Stimulated activated CD4-positive, alpha-beta T cell treated with anti-CD3 and anti-CD28 coated beads, Interleukin-2, amount 100 ng/mL, for 48 hours (primary cell): ENCODE measurements at regions not wholly inside any gene's neighbourhood (a gene's known extent, or its start where the extent isn't known, plus 50 kb on each side); places are given as distances from the start of the nearest gene placed in this dataset.

Source experiments
- DNase-seq, 2 donors: peaks; one replicate each; pipeline ENCODE4 v3.0.0-alpha.2; 2020

DNA sequence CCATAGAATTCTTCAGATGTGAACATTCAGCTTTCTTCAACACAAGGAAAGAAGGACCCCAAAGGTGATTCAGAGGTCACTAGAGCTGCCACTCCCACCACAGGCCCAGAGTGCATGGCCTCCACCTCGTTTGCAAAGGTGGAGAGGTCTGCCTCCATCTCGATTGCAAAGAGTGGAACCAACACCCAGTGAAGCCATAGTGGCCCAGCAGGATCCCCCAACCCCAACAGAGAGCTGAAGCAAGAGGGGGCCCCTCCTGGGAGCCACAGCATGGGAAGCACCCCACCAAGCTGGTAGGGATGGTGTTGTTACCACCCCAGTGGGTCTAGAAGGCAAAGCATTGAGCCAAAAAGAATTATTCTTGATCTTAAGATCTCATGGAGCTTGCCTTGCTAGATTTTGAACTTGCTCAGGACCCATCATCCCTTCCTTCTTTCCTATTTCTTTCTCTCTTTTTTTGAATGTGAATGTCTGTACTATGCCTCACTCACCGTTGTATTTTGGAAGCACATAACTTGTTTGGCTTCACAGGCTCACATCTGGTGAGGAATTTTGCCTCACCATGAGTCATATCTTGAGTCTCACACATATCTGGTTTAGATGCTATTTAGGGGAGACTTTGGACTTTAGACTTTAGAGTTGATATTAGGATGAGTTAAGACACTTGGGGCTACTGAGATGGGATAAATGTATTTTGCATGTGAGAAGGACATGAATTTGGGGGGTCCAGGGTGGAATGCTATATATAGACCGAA, 119.2 kb downstream of the ANKRD60 start:
- DNase-seq: no peak

DNA sequence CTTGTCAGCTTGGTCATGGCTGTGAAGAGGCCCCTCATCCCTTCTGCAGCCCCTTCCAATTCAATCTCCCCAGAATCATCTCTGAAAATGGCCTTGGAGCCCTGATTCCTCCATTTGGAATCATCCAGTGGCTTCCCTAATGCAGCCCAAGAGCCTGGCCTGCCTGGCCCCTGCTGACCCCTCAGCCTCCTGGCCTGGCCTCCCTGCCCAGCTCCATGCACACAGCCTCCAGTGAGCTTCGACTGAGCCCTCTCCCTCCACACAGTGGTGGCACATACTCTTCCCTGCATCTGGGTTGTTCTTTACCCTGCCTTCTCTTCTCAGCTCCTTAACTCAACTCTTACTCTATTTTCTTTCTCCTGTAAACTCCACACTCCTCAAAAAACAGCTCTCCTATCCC, 120.9 kb downstream of the ANKRD60 start:
- no peak for DNase-seq

DNA sequence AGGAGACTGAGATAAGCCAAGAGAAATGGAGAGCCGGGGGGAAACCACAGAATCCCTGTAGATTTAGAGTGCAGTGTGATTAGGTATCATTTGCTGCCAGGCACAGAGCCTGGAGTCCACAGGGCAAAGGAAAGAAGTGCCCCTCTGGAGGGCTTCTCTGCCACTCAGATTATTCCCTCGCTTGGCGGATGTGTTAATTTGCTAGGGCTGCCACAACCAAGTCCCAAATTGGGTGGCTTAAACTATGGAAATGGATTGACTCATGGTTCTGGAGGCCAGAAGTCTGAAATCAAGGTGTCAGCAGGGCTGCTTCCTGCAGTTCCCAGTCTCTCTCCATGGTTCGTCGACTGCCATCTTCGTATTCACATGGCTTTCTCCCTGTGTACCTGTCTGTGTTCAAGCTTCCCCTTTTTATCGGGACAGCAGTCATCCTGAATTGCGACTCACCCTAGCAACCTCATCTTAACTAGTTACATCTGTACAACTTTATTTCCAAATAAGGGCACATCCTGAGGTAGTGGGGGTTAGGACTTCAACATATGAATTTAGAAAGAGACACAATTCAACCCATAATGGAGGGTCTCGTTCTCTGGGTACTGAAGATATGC, 122.2 kb downstream of the ANKRD60 start:
- no peak for DNase-seq

DNA sequence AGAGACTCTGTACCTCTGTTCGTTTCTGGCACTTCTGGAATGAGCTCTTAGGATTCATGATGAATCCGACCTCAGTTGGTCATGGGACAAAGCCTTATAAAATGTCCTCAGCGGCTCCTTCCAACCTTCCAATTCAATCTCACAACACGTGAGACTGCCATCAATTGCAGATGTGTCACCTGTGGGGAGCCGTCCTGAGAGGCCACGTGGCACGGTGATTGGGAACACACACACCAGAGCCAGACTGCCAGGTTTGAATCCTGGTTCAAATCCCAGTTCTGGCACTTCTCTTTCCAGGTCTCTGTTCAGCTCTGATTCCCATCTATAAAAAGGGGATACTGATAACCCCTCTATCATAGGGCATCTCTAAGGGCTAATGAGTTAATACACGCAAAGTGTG, 124.5 kb downstream of the ANKRD60 start:
- no peak for DNase-seq

DNA sequence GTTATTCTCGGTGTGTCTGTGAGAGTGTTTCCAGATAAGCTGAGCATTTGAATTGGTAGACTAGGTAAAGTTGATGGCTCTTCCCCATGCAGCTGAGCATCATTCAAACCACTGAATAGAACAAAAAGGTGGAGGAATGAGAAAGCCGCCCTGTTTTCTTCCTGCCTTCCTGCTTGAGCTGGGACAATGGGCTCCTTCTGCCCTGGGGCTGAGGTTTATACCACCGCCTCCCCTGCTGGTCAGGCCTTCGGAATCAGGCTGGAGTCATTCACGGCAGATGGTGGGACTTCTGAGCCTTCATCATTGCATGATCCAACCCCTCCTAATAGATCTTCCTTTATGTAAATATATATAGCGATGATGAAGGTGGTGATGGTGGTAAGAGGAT, 124.9 kb downstream of the ANKRD60 start:
- DNase-seq: no peak

DNA sequence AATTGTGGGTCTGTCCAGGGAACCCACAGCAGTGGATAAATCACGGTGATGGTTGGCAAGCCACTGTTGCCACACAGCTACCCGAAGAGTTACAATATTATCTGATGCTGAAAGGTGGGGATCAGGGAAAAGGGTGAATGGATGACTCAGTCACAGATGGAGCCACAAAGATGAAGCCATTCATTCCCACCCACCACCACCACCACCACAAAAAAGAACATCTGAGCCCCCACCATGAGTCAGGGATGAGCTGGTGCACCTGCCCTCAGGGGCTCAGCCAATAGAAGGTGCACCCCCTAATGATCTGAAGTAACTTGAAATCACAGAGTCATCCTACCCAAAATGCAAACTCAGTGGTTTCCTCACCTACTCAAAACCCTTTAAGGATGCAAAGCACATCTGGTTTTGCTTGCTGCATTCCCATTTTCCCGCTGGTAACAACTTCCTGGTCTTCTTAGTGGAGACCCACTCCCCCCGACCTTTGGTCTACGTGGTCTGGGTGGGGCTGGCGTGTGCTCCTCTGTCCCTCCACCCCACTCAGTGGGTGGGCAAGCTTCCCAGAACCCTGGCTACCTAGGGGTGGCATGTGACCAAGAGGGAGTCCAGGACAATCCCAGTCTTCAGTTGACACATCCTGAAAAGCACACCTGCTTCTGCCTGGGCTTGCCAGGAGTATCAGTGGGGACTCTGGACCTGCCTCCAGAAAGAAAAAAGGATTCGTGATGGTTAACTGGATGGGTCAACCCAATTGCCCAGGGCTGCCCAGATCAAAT, 125.5 kb downstream of the ANKRD60 start:
- DNase-seq: peak; percentile 9 to 13

DNA sequence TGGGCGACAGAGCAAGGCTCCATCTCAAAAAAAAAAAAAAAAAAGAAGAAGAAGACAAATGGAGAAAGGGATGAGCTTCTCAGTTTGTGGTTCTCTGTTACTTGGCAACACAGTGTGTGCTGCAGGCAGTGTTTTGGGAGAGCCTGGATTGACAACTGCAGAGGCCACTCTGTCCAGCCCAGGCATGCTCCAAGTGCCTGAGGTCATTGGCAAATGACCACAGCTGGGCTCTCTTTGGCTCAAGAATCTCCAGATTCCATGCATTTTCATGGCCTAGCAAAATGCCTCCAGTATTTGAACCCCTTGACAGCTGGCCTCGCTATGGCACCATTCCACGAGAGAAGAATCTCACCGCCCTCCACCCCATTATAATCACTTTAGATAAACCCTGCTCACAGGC, 126.2 kb downstream of the ANKRD60 start:
- DNase-seq: no peak

DNA sequence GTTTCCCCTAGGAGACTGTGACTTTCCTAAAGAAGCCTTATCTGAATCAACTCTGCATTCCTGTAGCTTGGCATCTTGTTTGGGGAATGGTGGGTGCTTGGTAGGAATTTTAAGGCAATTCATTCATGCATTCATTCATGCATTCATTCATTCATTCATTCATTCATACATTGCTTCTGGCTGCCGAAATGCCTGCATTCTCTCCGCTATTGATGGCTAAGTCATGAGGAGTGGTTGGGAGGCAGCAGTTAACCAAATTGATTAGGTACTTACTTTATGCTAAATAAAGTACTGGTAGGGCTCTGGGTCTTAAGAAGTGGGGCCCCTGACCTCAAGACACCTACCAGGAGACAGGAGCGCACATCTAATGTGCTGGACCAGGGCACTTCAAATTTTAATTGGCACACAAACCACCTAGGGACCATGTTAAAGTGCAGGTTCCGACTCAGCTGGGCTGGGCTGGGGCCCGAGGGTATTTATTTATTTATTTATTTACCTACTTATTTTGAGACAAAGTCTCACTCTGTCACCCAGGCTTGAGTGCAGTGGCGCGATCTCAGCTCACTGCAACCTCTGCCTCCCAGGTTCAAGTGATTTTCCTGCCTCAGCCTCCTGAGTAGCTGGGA, 127.6 kb downstream of the ANKRD60 start:
- no peak for DNase-seq

DNA sequence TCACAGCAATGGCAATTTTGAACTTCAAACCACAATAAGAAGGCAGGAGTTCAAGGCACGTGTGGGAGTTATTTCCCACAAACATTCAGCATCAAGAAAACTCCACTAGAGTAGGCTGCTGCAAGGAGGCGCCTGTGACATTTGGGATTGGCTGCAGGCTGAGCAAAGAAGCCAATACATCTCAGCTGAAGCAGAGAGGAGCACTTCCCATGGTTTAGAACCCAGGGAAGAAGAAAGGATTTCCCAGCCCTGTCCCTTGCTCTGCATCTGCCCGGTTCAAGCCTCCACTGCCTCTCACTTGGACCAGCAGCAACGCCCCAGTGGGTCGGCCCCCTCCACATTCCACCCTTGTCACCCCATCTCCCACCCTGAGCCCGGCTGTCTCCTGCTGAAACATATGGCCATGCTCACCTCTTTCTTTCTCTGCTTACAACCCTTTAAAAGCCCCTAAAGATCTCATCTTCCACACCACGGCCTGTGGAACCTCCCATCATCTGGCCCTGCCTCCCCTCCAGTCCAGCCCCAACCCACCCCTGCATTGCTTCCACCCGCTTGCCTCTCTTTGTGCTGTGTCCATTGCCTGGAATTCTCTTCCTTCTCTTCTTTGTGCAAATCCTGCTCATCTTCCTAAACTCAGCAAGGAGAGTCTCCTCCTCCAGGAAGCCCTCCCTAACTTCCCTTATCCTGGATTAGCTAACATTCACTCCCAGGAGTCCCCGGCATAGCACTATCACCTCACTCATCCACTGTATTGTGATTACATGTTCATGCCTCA, 128.3 kb downstream of the ANKRD60 start:
- no peak for DNase-seq

DNA sequence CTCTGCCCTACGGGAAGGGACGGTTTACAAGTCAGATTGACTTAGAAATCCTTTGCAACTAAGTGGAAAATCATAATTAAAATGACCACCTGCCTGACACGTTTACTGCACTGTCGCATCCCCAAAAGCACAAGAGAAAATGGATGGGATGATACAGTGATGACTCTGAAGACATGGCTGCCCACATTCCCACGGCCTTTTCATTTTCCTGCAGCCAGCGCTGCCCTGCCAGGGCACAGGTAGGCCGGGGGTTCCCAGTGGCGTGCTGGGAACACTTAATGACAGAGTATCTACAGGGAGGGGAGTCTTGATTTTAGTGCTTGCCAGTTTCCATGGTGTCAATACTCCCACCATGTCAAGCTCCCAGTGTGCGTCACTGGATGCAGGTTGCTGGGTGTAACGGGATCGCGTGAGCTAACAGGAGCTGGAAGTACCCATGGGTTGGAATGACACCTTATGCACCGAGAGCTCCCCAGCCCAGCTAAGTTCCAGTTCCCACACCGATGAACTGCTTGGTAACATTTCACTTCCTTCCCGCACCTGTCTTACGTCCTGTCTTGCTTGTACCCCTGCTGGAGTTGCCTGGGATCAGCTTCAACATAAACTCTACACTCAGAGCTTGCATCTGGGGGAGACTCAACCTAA, 129.0 kb downstream of the ANKRD60 start:
- no peak for DNase-seq

DNA sequence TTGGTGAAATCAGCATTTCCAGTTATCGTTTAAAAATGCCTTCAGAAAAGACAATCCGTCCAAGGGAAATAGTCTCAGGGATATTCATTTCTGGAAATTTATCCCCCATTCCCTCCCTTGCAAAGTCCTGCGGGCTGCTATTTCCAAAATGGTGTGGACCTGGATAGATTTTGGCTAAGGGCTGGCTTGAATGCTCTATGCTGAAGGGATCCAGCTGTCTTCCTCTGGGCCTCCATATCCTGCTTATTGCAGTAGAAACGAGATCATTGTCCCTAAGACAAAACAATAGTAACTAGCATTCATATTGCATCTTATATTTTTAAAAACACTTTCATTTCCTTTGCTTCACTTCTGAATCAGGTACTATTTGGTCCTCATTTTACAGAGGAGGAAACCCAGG, 129.9 kb downstream of the ANKRD60 start:
- no peak for DNase-seq

DNA sequence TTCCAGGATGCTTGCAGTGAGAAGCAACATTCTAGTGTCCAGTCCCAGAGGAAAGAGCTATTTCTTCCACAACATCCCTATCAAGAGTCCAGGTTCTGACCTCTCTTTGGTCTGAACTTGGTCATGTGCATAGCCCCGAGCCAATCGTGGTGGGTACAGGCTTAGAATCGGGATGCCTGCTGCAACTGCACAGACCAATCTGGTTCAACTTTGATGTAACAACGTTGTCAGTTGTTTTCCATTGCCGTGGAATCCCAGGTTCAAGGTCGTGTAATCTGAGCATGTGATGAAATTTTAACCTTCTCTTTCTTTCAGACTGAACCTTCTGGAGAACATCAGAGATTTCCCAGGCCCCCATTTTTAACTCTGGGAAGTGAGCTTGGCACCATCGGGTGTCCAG, 130.5 kb downstream of the ANKRD60 start:
- no peak for DNase-seq

DNA sequence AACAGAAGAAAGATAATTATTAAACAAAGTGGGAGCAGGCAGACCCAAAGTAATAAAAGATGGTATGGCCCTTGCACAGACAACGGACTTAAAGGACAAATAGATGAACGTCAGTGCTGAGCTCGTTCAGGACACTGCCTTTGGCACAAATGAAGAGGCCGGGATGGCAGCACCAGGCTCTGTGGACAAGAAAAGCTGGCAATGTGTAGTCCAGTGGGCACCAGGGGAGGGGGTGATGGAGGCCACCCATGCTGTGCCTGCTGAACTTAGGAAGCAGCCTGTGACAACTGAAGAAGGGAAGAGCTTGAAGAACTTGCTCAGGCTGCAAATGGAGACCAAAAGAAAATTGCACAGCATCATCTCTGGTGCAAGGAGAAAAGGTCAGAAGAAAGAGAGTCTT, 131.0 kb downstream of the ANKRD60 start:
- no peak for DNase-seq

DNA sequence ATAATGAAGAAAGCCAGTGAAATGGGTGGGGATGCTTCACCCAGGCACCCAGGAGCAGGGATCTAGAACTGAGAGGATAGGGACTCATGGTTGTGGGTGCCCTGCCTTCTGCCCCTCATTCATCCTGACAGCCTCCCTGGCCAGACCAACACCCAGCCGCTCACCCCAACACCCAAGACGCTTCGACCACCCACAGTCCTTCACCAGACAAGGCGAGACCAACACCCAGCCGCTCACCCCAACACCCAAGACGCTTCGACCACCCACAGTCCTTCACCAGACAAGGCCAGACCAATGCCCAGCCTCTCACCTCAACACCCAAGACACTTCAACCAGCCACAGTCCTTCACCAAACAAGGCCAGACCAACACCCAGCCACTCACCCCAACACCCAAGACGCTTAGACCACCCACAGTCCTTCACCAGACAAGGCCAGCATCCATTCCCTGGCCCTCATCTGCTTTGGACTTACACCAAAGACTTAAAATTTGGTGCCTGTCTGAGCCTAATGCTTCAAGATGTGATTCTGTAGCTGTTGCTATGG, 131.5 kb downstream of the ANKRD60 start:
- DNase-seq: no peak

DNA sequence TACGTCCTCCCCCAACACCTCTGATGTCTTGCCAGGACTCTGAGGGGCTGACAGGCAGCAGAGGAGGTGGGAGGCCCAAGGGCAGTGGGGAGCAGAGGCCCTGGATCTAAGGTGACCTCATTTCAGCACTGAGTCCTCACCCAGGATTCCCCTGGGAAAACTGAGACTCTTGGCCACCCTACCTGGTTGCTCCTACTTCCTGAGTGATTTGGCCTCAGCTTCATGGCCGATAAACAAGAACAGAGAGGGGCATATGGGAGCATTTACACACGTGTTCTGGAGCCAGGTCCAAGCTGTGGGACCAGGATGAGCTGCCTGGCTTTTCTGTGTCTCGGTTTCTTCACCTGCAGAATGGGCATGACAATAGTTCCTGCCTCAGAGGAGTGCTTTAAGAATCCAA, 133.8 kb downstream of the ANKRD60 start:
- DNase-seq: no peak

DNA sequence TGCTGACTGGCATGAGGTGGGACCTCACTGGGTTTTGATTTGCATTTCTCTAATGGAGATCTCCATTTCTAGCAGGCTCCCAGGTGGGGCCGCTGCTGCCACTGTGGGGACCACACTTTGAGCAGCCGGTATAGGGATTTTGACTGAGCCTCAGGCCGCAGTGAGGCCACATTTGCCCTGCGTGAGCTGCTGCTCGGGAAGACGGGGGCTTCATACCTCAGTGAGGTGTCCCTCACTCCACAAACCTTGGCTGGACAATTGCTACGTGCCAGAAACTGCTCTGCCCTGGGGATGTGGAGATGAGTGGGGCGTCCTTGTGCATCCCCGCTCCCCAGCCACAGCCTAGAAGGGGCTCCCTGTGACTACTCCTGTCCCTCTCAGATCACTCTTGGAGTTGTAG, 134.3 kb downstream of the ANKRD60 start:
- no peak for DNase-seq

DNA sequence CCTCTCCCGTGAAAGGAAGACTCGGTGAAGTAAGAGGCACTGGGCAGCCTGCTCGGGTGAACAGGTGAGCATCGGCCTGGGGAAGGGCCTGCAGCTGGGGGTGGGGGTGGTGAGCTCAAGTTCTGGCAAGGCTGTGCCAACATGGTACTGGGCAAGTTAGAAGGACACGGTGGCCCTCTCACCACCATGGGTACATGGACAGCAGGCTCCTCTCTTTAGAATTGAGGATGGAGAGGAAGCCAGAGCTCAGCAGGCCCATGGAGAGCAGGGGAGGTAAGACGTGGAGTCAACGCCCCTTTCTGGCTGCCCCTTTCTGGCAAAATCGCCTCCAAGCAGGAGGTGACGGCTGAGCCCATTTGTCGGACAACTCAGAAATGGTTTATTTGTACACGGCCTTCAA, 135.6 kb downstream of the ANKRD60 start:
- no peak for DNase-seq

DNA sequence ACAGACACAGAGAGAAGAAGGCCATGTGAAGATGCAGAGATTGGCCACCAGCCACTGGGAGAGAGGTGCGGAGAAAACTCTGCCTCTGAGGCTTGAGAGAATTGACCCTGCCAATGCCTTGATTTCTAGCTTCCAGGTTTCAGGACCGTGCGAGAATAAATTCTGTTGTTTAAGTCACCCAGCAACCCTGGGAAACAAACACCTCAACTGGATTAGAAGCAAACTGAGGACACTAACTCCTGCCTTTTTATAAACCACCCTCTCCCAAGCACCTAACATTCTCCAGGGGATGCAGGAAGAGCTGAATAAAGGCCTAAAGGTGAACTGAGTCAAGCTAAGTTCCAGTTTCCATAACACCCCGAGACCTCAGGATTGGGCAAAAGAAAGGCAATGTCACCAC, 136.1 kb downstream of the ANKRD60 start:
- no peak for DNase-seq

DNA sequence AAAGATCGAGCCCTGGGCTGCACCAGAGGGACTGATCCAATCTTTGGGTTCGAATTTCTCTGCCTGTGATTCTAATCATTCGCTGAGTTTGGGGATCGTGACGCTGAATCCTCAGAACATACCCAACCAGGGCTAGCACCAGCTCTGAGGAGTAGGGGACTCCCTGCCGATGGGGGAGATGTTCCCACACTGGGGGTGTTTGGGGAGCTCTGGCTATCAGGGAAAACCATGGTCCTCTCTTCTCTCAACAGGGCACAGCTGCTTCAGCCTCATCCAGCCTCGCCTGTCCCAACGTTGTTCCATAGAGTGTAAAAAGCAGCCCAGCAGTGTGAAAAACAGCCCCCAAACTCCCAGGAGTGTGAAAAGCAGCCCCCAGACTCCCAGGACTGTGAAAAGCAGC, 136.6 kb downstream of the ANKRD60 start:
- DNase-seq: no peak

DNA sequence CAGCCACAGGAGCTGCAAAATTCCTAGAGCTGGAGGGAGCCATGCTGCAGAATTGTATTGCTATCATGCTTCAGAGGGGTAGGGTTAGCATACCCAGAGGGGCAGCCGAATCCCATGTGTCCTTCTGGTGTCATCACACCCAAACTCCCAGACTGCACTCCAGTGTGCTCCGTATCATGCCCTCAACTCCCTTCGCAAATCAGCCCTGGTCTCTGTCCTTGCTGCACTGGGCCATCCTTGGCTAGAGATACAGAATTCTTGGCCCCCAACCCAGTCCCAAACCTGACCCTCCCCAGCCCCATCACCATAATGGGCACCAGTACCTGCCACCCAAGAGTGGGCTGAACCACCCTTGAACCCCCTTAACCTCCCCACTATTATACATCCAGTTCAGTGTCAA, 138.3 kb downstream of the ANKRD60 start:
- no peak for DNase-seq

DNA sequence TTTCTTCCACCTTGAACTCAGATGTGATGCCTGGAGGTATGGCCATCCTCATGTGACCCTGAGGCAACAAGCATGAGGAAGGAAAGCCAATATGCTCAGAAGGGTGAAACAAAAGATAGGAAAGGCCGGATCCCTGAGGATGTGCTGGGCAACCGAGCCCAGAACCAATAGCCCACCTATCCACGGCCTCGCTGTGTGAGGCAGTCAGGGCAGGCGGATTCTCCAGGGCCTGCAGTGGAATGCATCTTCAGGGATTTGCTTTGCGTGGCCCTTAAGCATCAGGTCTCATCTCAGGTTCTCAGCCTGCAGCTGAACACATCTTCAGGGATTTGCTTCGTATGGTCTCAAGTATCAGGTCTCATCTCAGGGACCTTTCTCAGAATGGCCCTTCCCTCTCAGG, 139.8 kb downstream of the ANKRD60 start:
- DNase-seq: no peak

DNA sequence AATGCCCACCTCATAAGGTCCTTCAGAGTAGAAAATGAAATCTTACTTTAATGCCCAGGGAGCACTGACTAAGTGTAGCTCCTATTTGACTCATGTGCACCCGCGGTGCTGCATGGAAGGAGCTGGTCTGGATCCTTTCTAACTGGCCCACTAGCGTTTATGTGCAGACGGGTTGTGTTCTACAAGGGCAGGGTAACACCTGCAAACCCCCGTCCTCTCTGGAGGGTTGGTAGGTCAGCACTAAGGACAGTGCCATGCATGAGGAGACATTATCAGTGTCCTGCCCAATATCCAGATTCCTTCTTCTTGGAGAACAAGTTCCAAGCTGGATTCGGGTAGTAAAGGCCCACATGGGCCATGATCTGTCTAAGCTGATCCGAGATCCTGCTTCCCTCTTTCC, 140.3 kb downstream of the ANKRD60 start:
- no peak for DNase-seq
